Stimulated activated CD4-positive, alpha-beta T cell treated with anti-CD3 and anti-CD28 coated beads, Interleukin-15, amount 100 ng/mL, for 1 hour (primary cell): ENCODE measurements at regions not wholly inside any gene's neighbourhood (a gene's known extent, or its start where the extent isn't known, plus 50 kb on each side); places are given as distances from the start of the nearest gene placed in this dataset.
"Not testable (repeated sequence)": the region's sequence is repeated elsewhere in the genome, so short reads cannot be mapped to it uniquely, and the experiment has no call there.

Experiments
- DNase-seq, 2 donors: peaks; one replicate each; pipeline ENCODE4 v3.0.0-alpha.2; 2020; ENCODE audit warnings: low read depth in 1 of 2, low spot score in 1 of 2

GRCh38 chr5:18216016-18216415 is 581.8 kb downstream of the TAF11L14 start:
- no peak for DNase-seq

DNA sequence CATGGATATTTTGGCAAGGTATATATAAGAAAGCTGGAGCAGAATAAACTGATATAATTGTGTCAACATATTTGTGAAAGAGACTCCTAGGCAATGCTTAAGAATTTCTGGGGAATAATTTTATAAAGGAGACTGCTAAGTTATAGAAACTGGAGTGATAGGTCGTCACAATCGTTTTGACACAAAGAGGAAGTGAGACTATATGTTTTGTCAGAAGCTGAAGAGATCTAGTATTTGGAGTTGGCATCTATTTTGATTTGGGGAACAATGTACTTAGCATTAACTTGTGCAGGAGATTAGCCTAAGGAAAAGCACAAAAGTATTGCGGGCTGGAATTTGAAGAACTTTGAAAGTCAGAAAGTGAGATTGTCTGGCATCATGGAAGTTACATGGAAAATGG is 582.5 kb downstream of the TAF11L14 start:
- DNase-seq: no peak

DNA sequence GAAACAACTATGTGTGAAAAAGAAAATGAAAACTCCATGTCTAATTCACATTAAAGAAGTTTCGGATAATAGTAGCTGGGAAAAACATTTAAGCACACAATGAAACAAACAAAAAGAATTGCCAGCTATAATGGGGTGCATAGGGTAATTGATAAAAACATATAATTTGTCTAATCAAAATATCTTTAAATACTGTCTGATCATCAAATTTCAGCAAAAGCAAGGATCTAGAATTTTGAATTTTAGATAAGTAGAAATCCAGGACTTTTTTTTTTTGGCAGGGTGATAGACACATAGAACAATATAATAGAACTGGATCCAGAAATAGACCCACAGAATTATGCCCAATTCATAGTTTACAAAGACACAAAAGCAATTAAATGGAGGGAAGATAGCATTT is 585.0 kb downstream of the TAF11L14 start:
- no peak for DNase-seq

- DNase-seq: no peak
Observed at GRCh38 chr5:18220631-18221030, 586.4 kb downstream of the TAF11L14 start.

DNA sequence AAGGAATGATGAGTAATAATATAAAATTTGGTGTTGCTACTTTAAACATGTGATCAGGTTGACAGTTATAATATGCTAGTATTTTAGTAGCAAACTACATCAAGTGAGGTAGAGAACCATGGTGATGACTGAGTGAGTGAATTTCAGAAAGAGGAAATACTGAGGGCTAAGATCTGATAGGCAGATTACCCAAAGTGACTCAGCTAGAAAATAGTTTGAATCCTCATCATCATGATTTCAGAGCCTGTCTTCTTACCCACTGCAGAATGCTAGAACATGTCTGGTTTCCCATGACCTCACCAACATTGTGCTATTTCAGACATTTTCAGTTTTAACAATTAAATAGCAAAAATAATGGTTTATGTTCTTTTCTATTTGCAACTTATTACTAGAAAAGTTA is 602.1 kb downstream of the TAF11L14 start:
- no peak for DNase-seq

DNA sequence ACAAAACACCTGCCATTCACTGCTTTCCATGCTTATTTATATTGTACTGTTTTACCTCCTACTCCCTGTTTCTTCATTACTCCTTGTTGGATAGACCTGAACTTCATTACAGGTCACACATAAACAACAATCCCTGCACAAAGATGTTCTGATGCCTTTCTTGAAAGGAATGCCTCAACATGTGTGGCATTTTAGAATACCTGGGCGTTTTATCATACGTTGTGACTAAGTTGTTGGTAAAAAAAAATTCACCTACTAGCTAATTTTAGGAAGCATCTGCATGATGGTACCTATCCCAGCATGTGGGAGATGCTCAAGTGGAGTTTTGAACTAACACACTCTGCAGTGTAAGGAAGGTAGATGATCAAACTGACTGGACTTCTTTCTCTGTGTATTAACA is 604.1 kb downstream of the TAF11L14 start:
- DNase-seq: no peak

DNA sequence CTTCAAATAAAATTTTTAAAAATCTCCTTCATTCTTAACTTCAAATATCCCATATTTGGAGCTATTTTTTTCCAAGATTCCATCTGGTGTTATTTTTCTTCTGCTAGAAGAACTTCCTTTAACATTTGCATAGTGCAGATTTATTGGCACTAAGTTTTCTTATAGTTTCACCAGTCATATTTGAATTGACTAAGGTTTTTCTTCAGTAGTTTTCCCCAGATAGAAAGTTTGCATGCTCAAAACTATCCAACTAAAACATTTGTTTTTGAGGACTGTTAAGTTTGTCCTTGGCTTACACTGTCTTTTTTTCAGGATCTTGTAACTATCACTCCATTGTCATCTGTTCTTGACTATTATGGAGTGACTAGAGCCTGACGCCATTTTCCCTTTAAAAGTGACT is 606.7 kb downstream of the TAF11L14 start:
- DNase-seq: no peak

GRCh38 chr5:18243846-18244245 is 609.6 kb downstream of the TAF11L14 start:
- DNase-seq: no peak

DNA sequence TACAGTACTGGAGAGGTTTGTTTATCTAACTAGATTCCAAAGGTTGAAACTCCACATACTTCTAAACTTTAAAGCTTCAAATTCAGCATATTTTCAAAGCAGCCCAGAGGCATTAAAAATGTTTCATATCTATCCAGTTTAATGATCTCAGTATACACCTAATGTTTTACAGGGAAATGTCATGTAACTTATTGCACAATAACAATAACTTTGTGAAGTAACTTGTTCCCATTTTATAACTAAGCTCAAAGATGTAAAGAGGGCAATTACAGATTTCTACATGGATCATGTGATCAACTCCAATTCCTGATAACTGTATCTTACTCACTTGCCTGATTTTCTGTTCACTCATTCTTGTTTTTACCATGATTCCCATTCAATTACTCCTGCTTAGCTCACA is 610.0 kb downstream of the TAF11L14 start:
- no peak for DNase-seq

DNA sequence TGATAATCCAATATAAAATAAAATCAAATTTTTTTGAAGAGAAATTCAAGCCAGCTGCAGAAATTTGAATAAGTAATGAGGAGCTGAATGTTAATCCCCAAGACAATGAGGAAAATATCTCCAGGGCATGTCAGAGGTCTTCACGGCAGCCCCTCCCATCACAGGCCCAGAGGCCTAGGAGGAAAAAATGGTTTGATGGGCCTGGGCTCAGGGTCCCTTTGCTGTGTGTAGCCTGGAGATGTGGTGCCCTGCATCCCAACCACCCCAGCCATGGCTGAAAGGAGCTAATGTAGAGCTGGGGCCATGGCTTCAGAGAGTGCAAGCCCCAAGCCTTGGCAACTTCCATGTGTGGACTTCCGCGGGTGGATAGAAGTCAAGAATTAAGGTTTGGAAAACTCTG is 618.3 kb downstream of the TAF11L14 start:
- no peak for DNase-seq

- no peak for DNase-seq
Observed at GRCh38 chr5:18264126-18264882, 630.0 kb downstream of the TAF11L14 start.

GRCh38 chr5:18270635-18271338 is 636.5 kb downstream of the TAF11L14 start:
- DNase-seq: no peak

DNA sequence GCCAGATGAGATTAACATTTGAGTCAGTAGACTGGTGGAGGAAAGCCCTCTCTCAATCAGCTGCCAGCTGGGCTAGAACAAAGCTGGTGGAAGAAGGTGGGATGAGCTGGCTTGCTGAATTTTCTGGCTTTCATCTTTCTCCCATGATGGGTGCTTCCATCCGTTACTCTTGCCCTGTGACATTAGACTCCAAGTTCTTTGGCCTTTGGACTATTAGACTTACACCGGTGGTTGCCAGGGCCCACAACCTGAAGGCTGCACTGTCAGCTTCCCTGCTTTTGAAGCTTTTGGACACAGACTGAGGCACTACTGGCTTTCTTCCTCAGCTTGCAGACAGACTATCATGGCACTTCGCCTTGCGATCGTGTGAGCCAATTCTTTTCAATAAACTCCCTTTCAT is 642.7 kb downstream of the TAF11L14 start:
- DNase-seq: no peak

GRCh38 chr5:18281947-18282581 is 647.8 kb downstream of the TAF11L14 start:
- DNase-seq: no peak

DNA sequence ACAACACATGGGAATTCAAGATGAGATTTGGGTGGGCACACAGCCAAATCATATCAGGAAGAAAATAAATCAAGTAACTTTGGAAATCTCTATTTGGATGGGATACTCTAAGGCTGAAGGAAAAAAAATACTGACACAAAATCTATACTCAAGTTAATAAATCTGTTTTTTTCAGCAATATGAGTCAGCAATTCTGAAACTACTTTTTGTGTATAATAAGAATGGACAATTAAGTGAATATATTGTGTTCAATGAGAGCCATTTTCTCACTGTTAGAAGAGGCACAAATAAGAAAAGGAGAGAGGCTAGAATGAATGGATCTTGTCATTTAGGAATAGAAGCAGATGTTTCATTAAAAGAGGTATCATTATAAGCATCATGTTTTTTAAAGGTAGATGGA is 651.0 kb downstream of the TAF11L14 start:
- DNase-seq: no peak

DNA sequence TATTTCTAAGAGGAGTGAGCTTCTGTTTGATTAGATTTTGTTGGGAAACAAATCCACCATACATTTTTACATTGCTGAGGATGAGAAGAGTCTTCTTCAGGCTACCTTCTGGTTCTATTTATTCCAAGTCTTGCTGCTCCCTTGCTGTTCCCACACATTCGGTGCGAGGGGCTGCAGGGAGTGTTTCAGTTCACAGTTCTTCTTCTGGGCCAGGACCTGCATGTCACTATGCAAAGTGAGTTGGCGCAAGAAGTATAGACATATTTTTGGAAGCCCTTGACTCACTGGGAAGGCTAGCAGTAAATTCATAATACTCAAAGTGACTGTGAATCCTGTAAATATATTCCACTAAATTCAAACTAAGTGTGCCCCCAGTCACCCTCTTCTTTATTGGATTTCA is 657.9 kb downstream of the TAF11L14 start:
- DNase-seq: no peak

- DNase-seq: not testable (repeated sequence)
Observed at GRCh38 chr5:18295696-18296095, 661.4 kb downstream of the TAF11L14 start.

- no peak for DNase-seq
Observed at GRCh38 chr5:18299166-18299565, 664.9 kb downstream of the TAF11L14 start.

- no peak for DNase-seq
Observed at GRCh38 chr5:18305288-18305924, 671.1 kb downstream of the TAF11L14 start.

GRCh38 chr5:18311266-18311665 is 677.0 kb downstream of the TAF11L14 start:
- DNase-seq: no peak

- no peak for DNase-seq
Observed at GRCh38 chr5:18312016-18312415, 677.8 kb downstream of the TAF11L14 start.
